ENCODE measurements at regions not wholly inside any gene's neighbourhood (a gene's known extent, or its start where the extent isn't known, plus 50 kb on each side); places are given as distances from the start of the nearest gene placed in this dataset.

DNA sequence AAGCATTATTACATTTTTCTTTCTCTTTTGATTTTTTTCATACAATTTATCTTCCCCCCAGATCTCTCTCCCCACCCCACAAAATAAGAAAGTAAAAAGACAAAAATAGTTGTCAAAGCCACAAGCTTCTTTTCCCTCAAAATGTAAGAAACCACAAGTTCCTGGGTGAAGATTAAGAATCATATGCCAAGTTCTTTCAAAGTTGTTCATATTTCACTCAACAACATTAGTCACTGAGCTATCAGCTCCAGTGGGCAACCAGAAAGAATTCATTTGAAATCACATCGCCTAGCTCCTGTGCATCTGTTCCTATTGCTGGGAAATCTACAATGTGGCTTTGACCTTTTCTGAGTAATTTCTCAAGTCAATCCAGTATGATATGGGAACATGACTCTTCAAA lies 681.6 kb upstream of the ARPP21 start:
- Histone ChIP-seq H3K36me3 (no peaks in the 10 kb centered on the region), H3K27me3 (no peaks in the 10 kb centered on the region), H3K4me1 (no peaks in the 10 kb centered on the region), H3K9me3 (no peaks in the 10 kb centered on the region), H3K4me3 (no peak overlapping the region), H3K27ac (no peak overlapping the region)
- no peak for TF ChIP-seq EP300 (IDR thresholded peaks at IDR 0.05)
- TF ChIP-seq, protein P1, sequence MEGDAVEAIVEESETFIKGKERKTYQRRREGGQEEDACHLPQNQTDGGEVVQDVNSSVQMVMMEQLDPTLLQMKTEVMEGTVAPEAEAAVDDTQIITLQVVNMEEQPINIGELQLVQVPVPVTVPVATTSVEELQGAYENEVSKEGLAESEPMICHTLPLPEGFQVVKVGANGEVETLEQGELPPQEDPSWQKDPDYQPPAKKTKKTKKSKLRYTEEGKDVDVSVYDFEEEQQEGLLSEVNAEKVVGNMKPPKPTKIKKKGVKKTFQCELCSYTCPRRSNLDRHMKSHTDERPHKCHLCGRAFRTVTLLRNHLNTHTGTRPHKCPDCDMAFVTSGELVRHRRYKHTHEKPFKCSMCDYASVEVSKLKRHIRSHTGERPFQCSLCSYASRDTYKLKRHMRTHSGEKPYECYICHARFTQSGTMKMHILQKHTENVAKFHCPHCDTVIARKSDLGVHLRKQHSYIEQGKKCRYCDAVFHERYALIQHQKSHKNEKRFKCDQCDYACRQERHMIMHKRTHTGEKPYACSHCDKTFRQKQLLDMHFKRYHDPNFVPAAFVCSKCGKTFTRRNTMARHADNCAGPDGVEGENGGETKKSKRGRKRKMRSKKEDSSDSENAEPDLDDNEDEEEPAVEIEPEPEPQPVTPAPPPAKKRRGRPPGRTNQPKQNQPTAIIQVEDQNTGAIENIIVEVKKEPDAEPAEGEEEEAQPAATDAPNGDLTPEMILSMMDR (IDR thresholded peaks at IDR 0.05), result no peak
- TF ChIP-seq POLR2A (IDR thresholded peaks at IDR 0.05), result no peak
- no peak for TF ChIP-seq POLR2AphosphoS5 (IDR thresholded peaks at IDR 0.05)
- intact Hi-C loops (cut with DNase I), result no loop called here
- 69 to 89% methylated on average over 1 of the region's 1 CpG for WGBS, 2 donors
- DNase-seq, result no peak

DNA sequence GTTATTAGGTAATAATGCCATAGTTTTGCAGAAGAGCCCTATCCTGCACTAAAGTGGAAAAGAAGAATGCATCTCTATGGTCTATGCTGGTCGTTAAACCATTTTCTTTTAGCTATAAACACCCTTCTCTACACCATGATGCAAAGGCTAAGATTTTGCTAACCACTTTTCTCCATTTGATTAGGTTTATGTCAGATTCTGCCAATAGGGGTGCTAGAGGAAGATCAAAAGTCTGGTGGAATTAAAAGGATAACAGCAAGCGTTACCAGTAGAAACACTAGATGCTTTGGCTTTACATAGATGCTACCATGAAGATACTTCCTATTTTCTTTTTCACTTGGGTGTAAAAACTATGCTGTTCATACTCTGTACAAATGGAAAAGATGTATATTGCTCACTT lies 669.8 kb upstream of the ARPP21 start:
- no peak overlapping the region for H3K27ac ChIP-seq
- intact Hi-C loops (cut with DNase I), result no loop called here

DNA sequence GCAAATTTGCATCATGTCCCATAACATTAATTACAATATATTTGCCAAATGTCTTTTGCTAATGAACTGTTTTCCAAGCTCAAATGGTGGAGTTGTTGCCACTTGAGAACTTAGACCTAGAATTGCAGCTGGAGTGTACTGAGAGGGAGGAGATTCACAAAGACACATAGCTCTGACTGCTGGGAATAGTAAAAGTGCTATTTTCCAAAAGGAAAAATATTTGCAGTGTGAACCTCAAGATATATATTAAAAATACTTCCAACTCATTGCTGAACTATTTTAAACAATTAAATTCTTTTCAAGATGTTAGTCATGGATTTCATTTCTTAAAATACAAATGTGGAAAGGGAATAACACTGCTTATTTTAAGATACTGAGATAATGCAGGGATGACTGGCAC lies 666.8 kb upstream of the ARPP21 start:
- Histone ChIP-seq H3K27ac (no peak overlapping the region), H3K4me1 (no peaks in the 10 kb centered on the region), H3K9me3 (peaks cover 0 to 2% (median 0%) of the 10 kb centered on the region in 4 donors), H3K4me3 (no peak overlapping the region), H3K27me3 (no peaks in the 10 kb centered on the region), H3K36me3 (no peaks in the 10 kb centered on the region)
- DNase-seq, result no peak
- intact Hi-C loops (cut with DNase I), result no loop called here
- TF ChIP-seq EP300 (IDR thresholded peaks at IDR 0.05) (no peak), POLR2AphosphoS5 (IDR thresholded peaks at IDR 0.05) (no peak), POLR2A (IDR thresholded peaks at IDR 0.05) (no peak)
- TF ChIP-seq, protein P1 (IDR thresholded peaks at IDR 0.05), result no peak

More for the DNA sequence above, 669.8 kb upstream of the ARPP21 start:
- Histone ChIP-seq H3K9me3 (no peaks in the 10 kb centered on the region), H3K36me3 (no peaks in the 10 kb centered on the region), H3K27me3 (no peaks in the 10 kb centered on the region), H3K4me3 (no peak overlapping the region), H3K4me1 (no peaks in the 10 kb centered on the region)
- no peak for DNase-seq
- WGBS, 2 donors, result 69 to 86% methylated on average over 2 of the region's 2 CpGs
- TF ChIP-seq EP300 (IDR thresholded peaks at IDR 0.05) (no peak), POLR2AphosphoS5 (IDR thresholded peaks at IDR 0.05) (no peak), POLR2A (IDR thresholded peaks at IDR 0.05) (no peak)
- TF ChIP-seq, protein P1 (IDR thresholded peaks at IDR 0.05), result no peak

DNA sequence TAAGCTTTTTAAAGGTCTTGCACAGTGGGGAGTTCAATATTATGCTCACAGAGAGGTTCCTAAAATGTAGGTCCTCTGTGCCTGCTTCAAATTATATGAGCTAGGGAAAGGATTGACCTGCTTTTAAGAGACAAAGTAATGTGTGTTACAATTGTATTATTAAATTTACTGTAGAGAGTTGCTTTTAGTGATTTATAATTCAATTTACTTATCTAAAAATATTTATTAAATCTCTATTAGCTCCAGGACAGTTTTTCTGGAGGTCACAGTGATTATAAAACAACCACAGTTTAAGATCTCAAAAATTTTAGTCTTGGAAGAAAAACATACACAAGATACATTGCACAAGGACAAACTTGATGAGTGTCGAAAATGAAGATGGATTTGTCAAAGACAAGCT lies 665.7 kb upstream of the ARPP21 start:
- Histone ChIP-seq H3K4me3 (no peak overlapping the region), H3K9me3 (peaks cover 0 to 2% (median 0%) of the 10 kb centered on the region in 4 donors), H3K27me3 (no peaks in the 10 kb centered on the region), H3K4me1 (no peaks in the 10 kb centered on the region), H3K36me3 (no peaks in the 10 kb centered on the region), H3K27ac (no peak overlapping the region)
- 75 to 88% methylated on average over 1 of the region's 1 CpG for WGBS, 2 donors
- DNase-seq, result no peak
- TF ChIP-seq, protein P1 (IDR thresholded peaks at IDR 0.05), result no peak
- TF ChIP-seq POLR2A (IDR thresholded peaks at IDR 0.05) (no peak), EP300 (IDR thresholded peaks at IDR 0.05) (no peak), POLR2AphosphoS5 (IDR thresholded peaks at IDR 0.05) (no peak)
- intact Hi-C loops (cut with DNase I), result no loop called here

DNA sequence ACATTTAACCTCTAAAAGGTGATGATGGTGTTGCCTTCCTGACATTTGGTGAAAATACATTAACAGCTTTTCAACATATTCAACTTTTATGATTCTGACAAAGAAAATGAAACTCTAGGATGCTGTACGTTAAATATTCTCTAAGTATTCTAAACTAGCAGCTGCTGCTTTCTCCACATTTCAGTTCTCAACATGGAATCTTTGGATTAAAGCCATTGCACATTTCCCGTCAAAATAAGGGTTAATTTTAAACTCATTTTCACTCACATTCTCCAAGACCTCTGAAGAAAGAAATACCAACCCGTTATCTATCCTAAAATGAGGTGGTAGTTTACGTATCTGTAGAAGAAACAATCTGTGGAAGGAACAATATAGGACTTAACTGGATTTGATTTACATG lies 655.7 kb upstream of the ARPP21 start:
- no peak for DNase-seq
- WGBS, 2 donors, result 55 to 66% methylated on average over 4 of the region's 4 CpGs
- intact Hi-C loops (cut with DNase I), result no loop called here
- H3K36me3 ChIP-seq, result no peaks in the 10 kb centered on the region
- H3K27ac ChIP-seq, result no peak overlapping the region
- TF ChIP-seq, protein P1 (IDR thresholded peaks at IDR 0.05), result no peak
- no peak for TF ChIP-seq EP300 (IDR thresholded peaks at IDR 0.05)
- TF ChIP-seq POLR2A (IDR thresholded peaks at IDR 0.05), result no peak
- TF ChIP-seq POLR2AphosphoS5 (IDR thresholded peaks at IDR 0.05), result no peak
- H3K27me3 ChIP-seq, result no peaks in the 10 kb centered on the region
- H3K4me1 ChIP-seq, result peaks cover 0 to 3% (median 0%) of the 10 kb centered on the region in 4 donors
- no peak overlapping the region for H3K4me3 ChIP-seq
- no peaks in the 10 kb centered on the region for H3K9me3 ChIP-seq

All from sigmoid colon (tissue), 6 donors.